IMR-90 (cell line): ENCODE measurements at regions not wholly inside any gene's neighbourhood (a gene's known extent, or its start where the extent isn't known, plus 50 kb on each side); places are given as distances from the start of the nearest gene placed in this dataset.

Source experiments
- ATAC-seq: fragments of 200-7000 bp; cut with Tn5 transposase; 2 replicates; pipeline ENCODE4 v1.9.1; 2020; ENCODE audit warnings: low read depth, mild to moderate bottlenecking, moderate library complexity
- BruUV-seq: library from RNA; stranded (reverse); fragments of 400-500 nt; replicated peaks from 2 replicates; lab custom pipeline; 2021; lab: Mats Ljungman, UMichigan
- CTCF ChIA-PET: fragments of 300-600 bp; formaldehyde crosslinking; extraction: SDS; loops from one replicate; lab custom pipeline; 2021; ENCODE audit warnings: antibody characterized with exemption; lab: Yijun Ruan, JAX
- POLR2A ChIA-PET: fragments of 300-600 bp; sonication (Branson Sonifier 250); formaldehyde crosslinking; loops from one replicate; lab custom pipeline; 2022; ENCODE audit warnings: antibody characterized with exemption; ENCODE audit not compliant: unreplicated experiment; lab: Charles Lee
- DNase-seq: peaks from one replicate; pipeline ENCODE4 v3.0.0; 2013
- H2AFZ ChIP-seq: replicated peaks from 2 replicates; pipeline ENCODE3; 2013; ENCODE audit warnings: low read length, mild to moderate bottlenecking; ENCODE audit not compliant: poor library complexity
- H2AK5ac ChIP-seq: 2 replicates; pipeline ENCODE4 v1.6.1; 2013; ENCODE audit warnings: low read depth, low read length, inconsistent platforms
- H2AK9ac ChIP-seq: replicated peaks from 2 replicates; pipeline ENCODE3; 2013; ENCODE audit warnings: mild to moderate bottlenecking, low read depth, low read length, moderate library complexity; ENCODE audit not compliant: poor library complexity
- H2BK120ac ChIP-seq: 2 replicates; pipeline ENCODE4 v1.6.1; 2013; ENCODE audit warnings: low read depth, low read length, inconsistent platforms
- H2BK15ac ChIP-seq: 3 replicates; pipeline ENCODE4 v1.6.1; 2013; ENCODE audit warnings: low read depth, low read length, inconsistent platforms
- H2BK20ac ChIP-seq: 2 replicates; pipeline ENCODE4 v1.6.1; 2013; ENCODE audit warnings: low read depth, mild to moderate bottlenecking, inconsistent platforms, low read length, moderate library complexity
- H2BK5ac ChIP-seq: 2 replicates; pipeline ENCODE4 v1.6.1; 2013; ENCODE audit warnings: mild to moderate bottlenecking, low read depth, low read length, inconsistent platforms; ENCODE audit not compliant: poor library complexity, severe bottlenecking
- H3K14ac ChIP-seq: replicated peaks from 2 replicates; pipeline ENCODE4 v1.6.1; 2013; ENCODE audit warnings: low read depth, low read length, inconsistent platforms
- H3K18ac ChIP-seq: 2 replicates; pipeline ENCODE4 v1.6.1; 2013; ENCODE audit warnings: low read depth, low read length, control low read depth
- H3K23ac ChIP-seq: 2 replicates; pipeline ENCODE4 v1.6.1; 2013; ENCODE audit warnings: low read depth, low read length, inconsistent platforms
- H3K27ac ChIP-seq: 2 replicates; pipeline ENCODE4 v1.5.1; 2013; ENCODE audit warnings: mild to moderate bottlenecking, control low read depth, low read length; ENCODE audit not compliant: insufficient read depth
- H3K27me3 ChIP-seq: 2 replicates; pipeline ENCODE4 v1.6.1; 2013; ENCODE audit warnings: low read length; ENCODE audit not compliant: control insufficient read depth, insufficient read depth
- H3K36me3 ChIP-seq: 2 replicates; pipeline ENCODE4 v1.6.1; 2013; ENCODE audit warnings: low read length, mixed read lengths; ENCODE audit not compliant: control insufficient read depth, insufficient read depth
- H3K4ac ChIP-seq: 2 replicates; pipeline ENCODE4 v1.6.1; 2013; ENCODE audit warnings: low read depth, low read length, inconsistent platforms
- H3K4me1 ChIP-seq: 2 replicates; pipeline ENCODE4 v1.6.1; 2013; ENCODE audit warnings: low read length, mixed read lengths; ENCODE audit not compliant: control insufficient read depth, insufficient read depth
- H3K4me2 ChIP-seq: 2 replicates; pipeline ENCODE4 v1.6.1; 2013; ENCODE audit warnings: low read depth, mild to moderate bottlenecking, control low read depth, low read length, moderate library complexity
- H3K4me3 ChIP-seq: 2 replicates; pipeline ENCODE4 v1.5.1; 2013; ENCODE audit warnings: low read depth, mild to moderate bottlenecking, control low read depth, low read length, moderate library complexity; ENCODE audit not compliant: insufficient read depth
- H3K56ac ChIP-seq: 2 replicates; pipeline ENCODE4 v1.6.1; 2013; ENCODE audit warnings: low read length, inconsistent platforms; ENCODE audit not compliant: insufficient read depth; ENCODE audit errors: extremely low read depth
- H3K79me1 ChIP-seq, 2 experiments: 2 replicates each; pipeline ENCODE4 v1.6.1; 2013; ENCODE audit warnings: low read length in 2 of 2, inconsistent platforms in 1 of 2, low read depth in 1 of 2
- H3K9ac ChIP-seq: 2 replicates; pipeline ENCODE4 v1.6.1; 2013; ENCODE audit warnings: low read depth, low read length, control low read depth
- H3K9me1 ChIP-seq: 2 replicates; pipeline ENCODE4 v1.6.1; 2013; ENCODE audit warnings: low read length, inconsistent platforms; ENCODE audit not compliant: insufficient read depth
- H3K9me3 ChIP-seq: 2 replicates; pipeline ENCODE4 v1.6.1; 2013; ENCODE audit warnings: low read length; ENCODE audit not compliant: control insufficient read depth, insufficient read depth
- H4K20me1 ChIP-seq: 2 replicates; pipeline ENCODE4 v1.6.1; 2013; ENCODE audit warnings: low read length, inconsistent platforms; ENCODE audit not compliant: insufficient read depth
- H4K5ac ChIP-seq: 2 replicates; pipeline ENCODE4 v1.6.1; 2013; ENCODE audit warnings: mild to moderate bottlenecking, low read depth, low read length, control low read depth
- H4K8ac ChIP-seq, 2 experiments: 2 replicates each; pipeline ENCODE4 v1.6.1; 2013; ENCODE audit warnings: low read depth in 2 of 2, low read length in 2 of 2, control low read depth in 1 of 2, inconsistent platforms in 1 of 2
- H4K91ac ChIP-seq: 2 replicates; pipeline ENCODE4 v1.6.1; 2013; ENCODE audit warnings: low read depth, low read length, inconsistent platforms; ENCODE audit not compliant: insufficient read depth
- BHLHE40 ChIP-seq: fragments of 150-350 bp; IDR thresholded peaks from 2 replicates; pipeline ENCODE4 v1.6.1; 2016; ENCODE audit warnings: mild to moderate bottlenecking, low read depth, low read length
- CTCF ChIP-seq: conservative IDR thresholded peaks from 2 replicates; pipeline ENCODE4 v1.5.1; 2012; ENCODE audit warnings: mild to moderate bottlenecking, low read depth, low read length, improper control_type of control experiment
- ELK1 ChIP-seq: fragments of 150-350 bp; IDR thresholded peaks from 2 replicates; pipeline ENCODE4 v1.6.1; 2016; ENCODE audit warnings: low read depth, mild to moderate bottlenecking, low read length, moderate library complexity, borderline replicate concordance
- FOS ChIP-seq: fragments of 150-350 bp; IDR thresholded peaks from 2 replicates; pipeline ENCODE4 v1.6.1; 2016; ENCODE audit warnings: low read depth, low read length
- MAFK ChIP-seq: IDR thresholded peaks from 2 replicates; pipeline ENCODE4 v1.6.1; 2012; ENCODE audit warnings: low read depth, low read length, improper control_type of control experiment
- MXI1 ChIP-seq: IDR thresholded peaks from 2 replicates; pipeline ENCODE4 v1.6.1; 2012; ENCODE audit warnings: low read depth, mild to moderate bottlenecking, low read length, moderate library complexity, borderline replicate concordance
- POLR2A ChIP-seq: IDR thresholded peaks from 2 replicates; pipeline ENCODE4 v1.6.1; 2012; ENCODE audit warnings: mild to moderate bottlenecking, low read depth, low read length
- RAD21 ChIP-seq: IDR thresholded peaks from 2 replicates; pipeline ENCODE4 v1.6.1; 2012; ENCODE audit warnings: low read length, improper control_type of control experiment
- RCOR1 ChIP-seq: IDR thresholded peaks from 2 replicates; pipeline ENCODE4 v1.6.1; 2012; ENCODE audit warnings: mild to moderate bottlenecking, low read length, improper control_type of control experiment; ENCODE audit not compliant: insufficient replicate concordance
- RFX5 ChIP-seq: IDR thresholded peaks from 2 replicates; pipeline ENCODE4 v1.8.0; 2012; ENCODE audit warnings: low read depth, mild to moderate bottlenecking, low read length, moderate library complexity
- WGBS, 2 experiments: methylation state at CpG; one replicate each; pipeline versions ENCODE4 v1.1.5 to v1.1.7; 2013; ENCODE audit warnings: missing lambda C conversion rate in 2 of 2; ENCODE audit not compliant: insufficient read length in 1 of 2; ENCODE audit errors: extremely low coverage in 2 of 2; 5-methylcytosine and 5-hydroxymethylcytosine counted together
- dilution Hi-C: fragments of 300-500 bp; cut with HindIII; formaldehyde crosslinking; loops from one replicate; pipeline ENCODE4 v1.14.3; 2018; ENCODE audit warnings: low sequenced_read_pairs; ENCODE audit not compliant: unreplicated experiment
- in situ Hi-C: fragments of 300-500 bp; cut with MboI; formaldehyde crosslinking; loops from 3 replicates; pipeline ENCODE4 v1.14.3; 2019; ENCODE audit warnings: low sequenced_read_pairs, inconsistent platforms, mixed read lengths
- intact Hi-C: fragments of 100-400 bp; cut with micrococcal nuclease; formaldehyde crosslinking; loops from 2 replicates; pipeline ENCODE4 v1.10.0; 2022

GRCh38 chr20:20785226-20785625 lies 72.8 kb upstream of the RALGAPA2 start:
- H3K27ac ChIP-seq = no peak overlapping the region
- no peak overlapping the region for H2AFZ ChIP-seq
- H2AK9ac ChIP-seq = no peak overlapping the region
- no peak overlapping the region for H2AK5ac ChIP-seq
- no peak overlapping the region for H3K23ac ChIP-seq
- no peaks in the 10 kb centered on the region for H3K9me1 ChIP-seq
- no peak overlapping the region for H2BK120ac ChIP-seq
- no peaks in the 10 kb centered on the region for H3K27me3 ChIP-seq
- no peaks in the 10 kb centered on the region for H3K36me3 ChIP-seq
- DNase-seq (no peak), ATAC-seq (no peak)
- H4K5ac ChIP-seq = no peak overlapping the region
- H4K20me1 ChIP-seq = no peaks in the 10 kb centered on the region
- in situ Hi-C loops (no loop called here), intact Hi-C loops (no loop called here), dilution Hi-C loops (no loop called here)
- ChIA-PET CTCF (interaction anchor here (0.6 kb wide), 1 partner anchor 9 kb away, joined by 3 read pairs; no protein-coding TSS in a partner anchor), POLR2A (no interaction called here)
- no peak overlapping the region for H3K56ac ChIP-seq
- no peak overlapping the region for H2BK20ac ChIP-seq
- no peak overlapping the region for H3K18ac ChIP-seq
- BruUV-seq = no TSS peak
- H3K9ac ChIP-seq = no peak overlapping the region
- no peak overlapping the region for H3K4me2 ChIP-seq
- no peaks in the 10 kb centered on the region for H3K4me1 ChIP-seq
- H2BK5ac ChIP-seq = no peak overlapping the region
- no peak for TF ChIP-seq POLR2A
- no peak for TF ChIP-seq ELK1
- no peak for TF ChIP-seq RFX5
- no peak for TF ChIP-seq MXI1
- TF ChIP-seq FOS = no peak
- TF ChIP-seq RAD21 = no peak
- TF ChIP-seq BHLHE40 = no peak
- no peak for TF ChIP-seq RCOR1
- no peak for TF ChIP-seq MAFK
- no peak for TF ChIP-seq CTCF
- H4K8ac ChIP-seq = no peak overlapping the region
- H3K4me3 ChIP-seq = no peak overlapping the region
- no peaks in the 10 kb centered on the region for H3K79me1 ChIP-seq
- H2BK15ac ChIP-seq = no peak overlapping the region
- H3K9me3 ChIP-seq = no peaks in the 10 kb centered on the region
- no peak overlapping the region for H3K4ac ChIP-seq
- no peak overlapping the region for H3K14ac ChIP-seq
- WGBS, 2 experiments = no CpG with 5 or more reads among the region's 2 CpGs
- no peak overlapping the region for H4K91ac ChIP-seq
